ENCODE measurements at regions not wholly inside any gene's neighbourhood (a gene's known extent, or its start where the extent isn't known, plus 50 kb on each side); places are given as distances from the start of the nearest gene placed in this dataset.
"Not testable (repeated sequence)": the region's sequence is repeated elsewhere in the genome, so short reads cannot be mapped to it uniquely, and the experiment has no call there.

- not testable (repeated sequence) for TF ChIP-seq CTCF (conservative IDR thresholded peaks at IDR 0.05 in 1 of 2, IDR thresholded peaks at IDR 0.05 in 1 of 2; ENCODE audit: extremely low read depth in 1 of 2, insufficient read depth in 1 of 2, low read depth in 1 of 2, low read length in 2 of 2); EZH2 (IDR thresholded peaks at IDR 0.05; ENCODE audit: borderline replicate concordance, low read length)
These were observed 663.2 kb upstream of the BCHE start for GRCh38 chr3:166500420-166500819.

All from mammary epithelial cell (primary cell).